H9 (cell line): ENCODE measurements at regions not wholly inside any gene's neighbourhood (a gene's known extent, or its start where the extent isn't known, plus 50 kb on each side); places are given as distances from the start of the nearest gene placed in this dataset.

ENCODE experiments used
- DNase-seq: peaks from one replicate; pipeline ENCODE4 v3.0.0-alpha.2; 2017
- H2AFZ ChIP-seq: one replicate; pipeline ENCODE4 v1.6.1; 2013; ENCODE audit warnings: mild to moderate bottlenecking, low read length, control low read depth, moderate library complexity
- H2AK5ac ChIP-seq: 2 replicates; pipeline ENCODE4 v1.6.1; 2013; ENCODE audit warnings: low read length, control low read depth, mixed read lengths; ENCODE audit not compliant: insufficient read length
- H2BK120ac ChIP-seq: one replicate; pipeline ENCODE4 v1.6.1; 2013; ENCODE audit warnings: low read depth, mild to moderate bottlenecking, low read length, control low read depth, inconsistent platforms; ENCODE audit not compliant: poor library complexity, severe bottlenecking
- H2BK12ac ChIP-seq: 2 replicates; pipeline ENCODE4 v1.6.1; 2013; ENCODE audit warnings: low read length, control low read depth, mixed read lengths, low read depth; ENCODE audit not compliant: insufficient read length
- H2BK15ac ChIP-seq: 2 replicates; pipeline ENCODE4 v1.6.1; 2013; ENCODE audit warnings: low read depth, low read length, control low read depth
- H2BK20ac ChIP-seq: one replicate; pipeline ENCODE4 v1.6.1; 2013; ENCODE audit warnings: low read depth, mild to moderate bottlenecking, low read length, control low read depth, inconsistent platforms; ENCODE audit not compliant: poor library complexity, severe bottlenecking
- H2BK5ac ChIP-seq: 2 replicates; pipeline ENCODE4 v1.6.1; 2013; ENCODE audit warnings: low read length, control low read depth, mixed read lengths; ENCODE audit not compliant: insufficient read length
- H3K14ac ChIP-seq: 2 replicates; pipeline ENCODE4 v1.6.1; 2013; ENCODE audit warnings: low read length, control low read depth; ENCODE audit not compliant: insufficient read depth
- H3K18ac ChIP-seq: 2 replicates; pipeline ENCODE4 v1.6.1; 2013; ENCODE audit warnings: low read depth, mild to moderate bottlenecking, mixed read lengths, low read length, control low read depth; ENCODE audit not compliant: insufficient read length
- H3K23ac ChIP-seq: 2 replicates; pipeline ENCODE4 v1.6.1; 2013; ENCODE audit warnings: low read length, control low read depth, mixed read lengths, low read depth; ENCODE audit not compliant: insufficient read length
- H3K23me2 ChIP-seq: 2 replicates; pipeline ENCODE4 v1.6.1; 2013; ENCODE audit warnings: low read depth, mild to moderate bottlenecking, mixed read lengths, low read length, control low read depth; ENCODE audit not compliant: insufficient read length, poor library complexity, severe bottlenecking
- H3K27ac ChIP-seq: 2 replicates; pipeline ENCODE4 v1.5.1; 2013; ENCODE audit warnings: low read length, control low read depth, mixed read lengths, low read depth; ENCODE audit not compliant: insufficient read length
- H3K27me3 ChIP-seq: 2 replicates; pipeline ENCODE4 v1.6.1; 2013; ENCODE audit warnings: low read length, control low read depth, inconsistent platforms; ENCODE audit not compliant: insufficient read depth
- H3K4ac ChIP-seq: 2 replicates; pipeline ENCODE4 v1.6.1; 2013; ENCODE audit warnings: low read depth, mild to moderate bottlenecking, control low read depth, inconsistent platforms, low read length, moderate library complexity
- H3K4me1 ChIP-seq: 2 replicates; pipeline ENCODE4 v1.6.1; 2013; ENCODE audit warnings: low read length, control low read depth, inconsistent platforms; ENCODE audit not compliant: insufficient read depth
- H3K4me2 ChIP-seq: 2 replicates; pipeline ENCODE4 v1.6.1; 2013; ENCODE audit warnings: low read length, control low read depth, mixed read lengths; ENCODE audit not compliant: insufficient read length, insufficient read depth
- H3K56ac ChIP-seq: 2 replicates; pipeline ENCODE4 v1.6.1; 2013; ENCODE audit warnings: low read depth, mild to moderate bottlenecking, mixed read lengths, low read length, control low read depth; ENCODE audit not compliant: insufficient read length
- H3K79me1 ChIP-seq: 2 replicates; pipeline ENCODE4 v1.6.1; 2013; ENCODE audit warnings: low read depth, mild to moderate bottlenecking, moderate library complexity, low read length, control low read depth, inconsistent platforms; ENCODE audit not compliant: insufficient read depth, poor library complexity, severe bottlenecking
- H3K79me2 ChIP-seq: 2 replicates; pipeline ENCODE4 v1.6.1; 2013; ENCODE audit warnings: low read length, control low read depth, inconsistent platforms; ENCODE audit not compliant: insufficient read depth
- H3K9ac ChIP-seq: 2 replicates; pipeline ENCODE4 v1.6.1; 2013; ENCODE audit warnings: low read length, control low read depth, mixed read lengths; ENCODE audit not compliant: insufficient read length; ENCODE audit errors: extremely low read depth
- H3K9me3 ChIP-seq: one replicate; pipeline ENCODE4 v1.6.1; 2013; ENCODE audit warnings: low read depth, low read length, inconsistent platforms; ENCODE audit not compliant: control insufficient read depth
- H3T11ph ChIP-seq: one replicate; pipeline ENCODE4 v1.6.1; 2013; ENCODE audit warnings: mild to moderate bottlenecking, low read length, control low read depth, inconsistent platforms
- H4K20me1 ChIP-seq: one replicate; pipeline ENCODE4 v1.6.1; 2013; ENCODE audit not compliant: control insufficient read depth, insufficient read length, insufficient read depth
- H4K5ac ChIP-seq: 2 replicates; pipeline ENCODE4 v1.6.1; 2013; ENCODE audit warnings: low read depth, mild to moderate bottlenecking, mixed read lengths, low read length, control low read depth; ENCODE audit not compliant: insufficient read length
- H4K8ac ChIP-seq: replicated peaks from 2 replicates; pipeline ENCODE4 v1.6.1; 2013; ENCODE audit warnings: low read length, control low read depth, mixed read lengths, low read depth; ENCODE audit not compliant: insufficient read length
- H4K91ac ChIP-seq: 2 replicates; pipeline ENCODE4 v1.6.1; 2013; ENCODE audit warnings: low read depth, mild to moderate bottlenecking, moderate library complexity, mixed read lengths, low read length, control low read depth; ENCODE audit not compliant: insufficient read length
- H3K27ac Mint-ChIP-seq, 3 experiments: 2 replicates in 2 of 3; 3 replicates in 1 of 3; pipeline ENCODE4 v1.8.0; 2020 to 2021; ENCODE audit warnings: mixed read lengths in 3 of 3, mild to moderate bottlenecking in 1 of 3, moderate library complexity in 1 of 3
- H3K27me3 Mint-ChIP-seq: 2 replicates; pipeline ENCODE4 v1.8.0; 2021; ENCODE audit warnings: low read depth, mild to moderate bottlenecking, moderate library complexity, mixed read lengths
- H3K36me3 Mint-ChIP-seq, 3 experiments: 2 replicates in 2 of 3; 3 replicates in 1 of 3; pipeline ENCODE4 v1.8.0; 2020 to 2021; ENCODE audit warnings: low read depth in 3 of 3, mixed read lengths in 3 of 3; ENCODE audit not compliant: insufficient read depth in 1 of 3
- H3K4me1 Mint-ChIP-seq, 2 experiments: 2 replicates each; pipeline ENCODE4 v1.8.0; 2020; ENCODE audit warnings: mixed read lengths in 2 of 2
- H3K4me3 Mint-ChIP-seq, 2 experiments: 2 replicates in 1 of 2; 3 replicates in 1 of 2; pipeline ENCODE4 v1.8.0; 2020 to 2021; ENCODE audit warnings: mild to moderate bottlenecking in 2 of 2, mixed read lengths in 2 of 2, moderate library complexity in 1 of 2
- H3K9me3 Mint-ChIP-seq, 2 experiments: 2 replicates in 1 of 2; 3 replicates in 1 of 2; pipeline ENCODE4 v1.8.0; 2020; ENCODE audit warnings: mild to moderate bottlenecking in 2 of 2, mixed read lengths in 2 of 2, moderate library complexity in 1 of 2
- CTCF ChIP-seq: fragments of 200-600 bp; sonication (generic); conservative IDR thresholded peaks from 3 replicates; pipeline ENCODE4 v1.8.0; 2021; ENCODE audit warnings: antibody characterized with exemption, mild to moderate bottlenecking
- WGBS: extraction: QIAGEN DNeasy Blood & Tissue Kit; methylation state at CpG from one replicate; pipeline ENCODE4 v1.1.7; 2013; ENCODE audit warnings: missing lambda C conversion rate, low lambda C conversion rate, mixed read lengths; ENCODE audit not compliant: insufficient read length; ENCODE audit errors: extremely low coverage; 5-methylcytosine and 5-hydroxymethylcytosine counted together

GRCh38 chr7:155191901-155192478, 105.7 kb upstream of the INSIG1 start:
- peaks cover 49% of the 10 kb centered on the region for H3K27me3 Mint-ChIP-seq
- Histone ChIP-seq H4K91ac (no peak overlapping the region), H3K27ac (no peak overlapping the region), H2AFZ (no peak overlapping the region), H3K9me3 (peaks cover 5% of the 10 kb centered on the region), H3K4ac (no peak overlapping the region), H2BK12ac (no peak overlapping the region), H4K20me1 (no peaks in the 10 kb centered on the region), H3K23ac (no peak overlapping the region), H2BK15ac (no peak overlapping the region), H4K8ac (no peak overlapping the region), H3K27me3 (no peaks in the 10 kb centered on the region), H2BK5ac (no peak overlapping the region), H2AK5ac (no peak overlapping the region), H3K56ac (no peak overlapping the region), H3K79me2 (no peaks in the 10 kb centered on the region), H4K5ac (no peak overlapping the region), H3K79me1 (no peaks in the 10 kb centered on the region), H3K14ac (no peak overlapping the region), H3T11ph (no peak overlapping the region), H3K23me2 (no peaks in the 10 kb centered on the region), H3K4me2 (no peak overlapping the region), H3K18ac (no peak overlapping the region), H2BK120ac (no peak overlapping the region), H2BK20ac (no peak overlapping the region), H3K4me1 (no peaks in the 10 kb centered on the region; the same call in 1 of the 2 replicates), H3K9ac (no peak overlapping the region)
- H3K4me3 Mint-ChIP-seq: no peak overlapping the region
- peaks cover 0 to 19% (median 3%) of the 10 kb centered on the region in 3 experiments; a peak in 6 of 7 replicates for H3K36me3 Mint-ChIP-seq
- no peak overlapping the region for H3K27ac Mint-ChIP-seq
- WGBS: no CpG with 5 or more reads among the region's 4 CpGs
- peaks cover 2 to 12% of the 10 kb centered on the region in 2 experiments; a peak in 3 of 4 replicates for H3K4me1 Mint-ChIP-seq
- DNase-seq: no peak
- H3K9me3 Mint-ChIP-seq: peaks cover 17 to 23% of the 10 kb centered on the region in 2 experiments
- TF ChIP-seq CTCF: no peak
